ENCODE measurements at regions not wholly inside any gene's neighbourhood (a gene's known extent, or its start where the extent isn't known, plus 50 kb on each side); places are given as distances from the start of the nearest gene placed in this dataset.

GRCh38 chr20:53803492-53804155 is 210.0 kb upstream of the ZNF217 start:
- TF ChIP-seq CTCF (IDR thresholded peaks at IDR 0.05 in 4 of 5, conservative IDR thresholded peaks at IDR 0.05 in 1 of 5) (no peak), POLR2A (IDR thresholded peaks at IDR 0.05) (no peak)

Measured in gastrocnemius medialis (tissue), 4 donors.